Hepatocyte (in vitro differentiated cells): ENCODE measurements at regions not wholly inside any gene's neighbourhood (a gene's known extent, or its start where the extent isn't known, plus 50 kb on each side); places are given as distances from the start of the nearest gene placed in this dataset.

Experiments used
- EZH2phosphoT487 ChIP-seq: fragments of 200-600 bp; sonication (generic); IDR thresholded peaks from one replicate; pipeline ENCODE4 v1.6.1; 2018; ENCODE audit warnings: antibody characterized with exemption, mild to moderate bottlenecking, low read depth, moderate library complexity; ENCODE audit not compliant: unreplicated experiment, severe bottlenecking
- TF ChIP-seq, protein P1 (sequence below): fragments of 200-600 bp; sonication (generic); IDR thresholded peaks from 2 replicates; pipeline ENCODE4 v1.5.1; 2016; ENCODE audit warnings: antibody characterized with exemption, mild to moderate bottlenecking; ENCODE audit not compliant: poor library complexity

GRCh38 chr4:144495944-144496343, 150.0 kb upstream of the HHIP start:
- TF ChIP-seq, protein P1, sequence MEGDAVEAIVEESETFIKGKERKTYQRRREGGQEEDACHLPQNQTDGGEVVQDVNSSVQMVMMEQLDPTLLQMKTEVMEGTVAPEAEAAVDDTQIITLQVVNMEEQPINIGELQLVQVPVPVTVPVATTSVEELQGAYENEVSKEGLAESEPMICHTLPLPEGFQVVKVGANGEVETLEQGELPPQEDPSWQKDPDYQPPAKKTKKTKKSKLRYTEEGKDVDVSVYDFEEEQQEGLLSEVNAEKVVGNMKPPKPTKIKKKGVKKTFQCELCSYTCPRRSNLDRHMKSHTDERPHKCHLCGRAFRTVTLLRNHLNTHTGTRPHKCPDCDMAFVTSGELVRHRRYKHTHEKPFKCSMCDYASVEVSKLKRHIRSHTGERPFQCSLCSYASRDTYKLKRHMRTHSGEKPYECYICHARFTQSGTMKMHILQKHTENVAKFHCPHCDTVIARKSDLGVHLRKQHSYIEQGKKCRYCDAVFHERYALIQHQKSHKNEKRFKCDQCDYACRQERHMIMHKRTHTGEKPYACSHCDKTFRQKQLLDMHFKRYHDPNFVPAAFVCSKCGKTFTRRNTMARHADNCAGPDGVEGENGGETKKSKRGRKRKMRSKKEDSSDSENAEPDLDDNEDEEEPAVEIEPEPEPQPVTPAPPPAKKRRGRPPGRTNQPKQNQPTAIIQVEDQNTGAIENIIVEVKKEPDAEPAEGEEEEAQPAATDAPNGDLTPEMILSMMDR = no peak
- TF ChIP-seq EZH2phosphoT487 = no peak
